PC-9 (cell line): ENCODE measurements at regions not wholly inside any gene's neighbourhood (a gene's known extent, or its start where the extent isn't known, plus 50 kb on each side); places are given as distances from the start of the nearest gene placed in this dataset.
A peak's percentile ranks its signal among the peaks of the same experiment; 100 is the strongest.
"Not testable (repeated sequence)": the region's sequence is repeated elsewhere in the genome, so short reads cannot be mapped to it uniquely, and the experiment has no call there.

Experiments
- BruUV-seq: library from RNA; stranded (reverse); fragments of 400-500 nt; replicated peaks from 2 replicates; lab custom pipeline; 2021; lab: Mats Ljungman, UMichigan
- CTCF ChIA-PET: fragments of 300-600 bp; sonication (Branson Sonifier 250); formaldehyde crosslinking; loops from one replicate; lab custom pipeline; 2022; ENCODE audit warnings: antibody characterized with exemption; lab: Charles Lee
- POLR2A ChIA-PET: fragments of 300-600 bp; sonication (Branson Sonifier 250); formaldehyde crosslinking; loops from one replicate; lab custom pipeline; 2022; ENCODE audit warnings: antibody characterized with exemption; ENCODE audit not compliant: unreplicated experiment; lab: Charles Lee
- DNase-seq, 2 experiments: peaks; one replicate each; pipeline versions ENCODE4 v3.0.0 to v3.0.0-alpha.2; 2015 to 2022; ENCODE audit warnings: mixed read lengths in 1 of 2
- H2AFZ ChIP-seq: fragments of 200-600 bp; sonication (generic); 2 replicates; pipeline ENCODE4 v1.8.1; 2017; ENCODE audit warnings: antibody characterized with exemption
- H3F3A ChIP-seq: fragments of 200-600 bp; sonication (generic); 2 replicates; pipeline ENCODE4 v1.8.1; 2017; ENCODE audit warnings: antibody characterized with exemption, mild to moderate bottlenecking, low read depth; ENCODE audit not compliant: insufficient read depth
- H3K27ac ChIP-seq: fragments of 200-600 bp; sonication (generic); 2 replicates; pipeline ENCODE4 v1.6.1; 2016; ENCODE audit warnings: mixed run types
- H3K27me3 ChIP-seq: fragments of 200-600 bp; sonication (generic); 2 replicates; pipeline ENCODE4 v1.6.1; 2016; ENCODE audit warnings: low read depth, mixed run types; ENCODE audit not compliant: insufficient read depth
- H3K36me3 ChIP-seq: fragments of 200-600 bp; sonication (generic); 2 replicates; pipeline ENCODE4 v1.6.1; 2016; ENCODE audit warnings: low read depth, mixed run types
- H3K4me1 ChIP-seq: fragments of 200-600 bp; sonication (generic); replicated peaks from 2 replicates; pipeline ENCODE4 v1.6.1; 2016; ENCODE audit warnings: mixed run types; ENCODE audit not compliant: insufficient read depth
- H3K4me2 ChIP-seq: fragments of 200-600 bp; sonication (generic); 2 replicates; pipeline ENCODE4 v1.6.1; 2017; ENCODE audit warnings: mixed run types
- H3K4me3 ChIP-seq: fragments of 200-600 bp; sonication (generic); 2 replicates; pipeline ENCODE4 v1.6.1; 2016; ENCODE audit warnings: mixed run types
- H3K79me2 ChIP-seq: fragments of 200-600 bp; sonication (generic); 2 replicates; pipeline ENCODE4 v1.6.1; 2017; ENCODE audit warnings: low read depth, mixed run types
- H3K9me2 ChIP-seq: fragments of 200-600 bp; sonication (generic); 2 replicates; pipeline ENCODE4 v1.8.1; 2017; ENCODE audit warnings: mild to moderate bottlenecking; ENCODE audit not compliant: insufficient read depth
- H3K9me3 ChIP-seq: fragments of 200-600 bp; sonication (generic); 2 replicates; pipeline ENCODE4 v1.8.1; 2016; ENCODE audit warnings: low read depth; ENCODE audit not compliant: insufficient read depth
- H4K20me1 ChIP-seq: fragments of 200-600 bp; sonication (generic); 2 replicates; pipeline ENCODE4 v1.8.1; 2017; ENCODE audit not compliant: insufficient read depth
- EZH2 ChIP-seq: fragments of 200-600 bp; sonication (generic); IDR thresholded peaks from 2 replicates; pipeline ENCODE4 v1.8.0; 2017; ENCODE audit warnings: antibody characterized with exemption, low read depth
- intact Hi-C: fragments of 100-400 bp; cut with micrococcal nuclease; formaldehyde crosslinking; loops from one replicate; pipeline ENCODE4 v1.10.0; 2022; ENCODE audit not compliant: unreplicated experiment
- TF ChIP-seq, protein P1 (sequence below): fragments of 200-600 bp; sonication (generic); conservative IDR thresholded peaks from 2 replicates; pipeline ENCODE4 v1.6.1; 2017; ENCODE audit warnings: mixed run types, antibody characterized with exemption, mild to moderate bottlenecking, moderate library complexity

DNA sequence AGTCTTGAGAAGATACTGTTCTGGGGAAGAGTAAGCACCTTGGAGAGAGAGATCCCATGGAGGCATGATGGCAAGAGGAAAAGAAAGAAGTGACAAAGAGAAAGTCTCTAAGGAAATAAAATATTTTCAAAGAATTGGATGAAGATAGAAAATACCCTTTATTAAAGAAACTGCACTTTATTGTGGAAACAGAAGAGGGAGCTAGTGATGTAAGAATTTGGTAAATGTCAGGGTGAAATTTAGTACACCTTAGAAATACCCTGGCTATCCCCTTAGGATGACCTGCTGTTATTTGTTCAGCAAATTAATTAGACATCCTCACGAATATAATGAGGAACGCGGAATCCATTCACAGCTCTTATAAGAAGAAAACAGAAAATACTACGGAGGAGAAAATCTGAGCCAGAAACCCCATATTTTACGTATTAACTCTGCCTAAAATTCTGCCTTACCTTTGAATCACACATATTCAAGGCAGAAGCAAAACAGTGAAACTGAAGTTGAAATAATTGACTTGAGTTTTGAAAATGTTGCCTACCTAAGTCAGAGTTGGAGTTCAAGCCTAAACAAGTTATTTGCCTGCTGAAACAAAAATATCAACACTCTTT is 90.7 kb downstream of the TFPI2 start:
- BruUV-seq: no TSS peak
- no peak overlapping the region for H2AFZ ChIP-seq

DNA sequence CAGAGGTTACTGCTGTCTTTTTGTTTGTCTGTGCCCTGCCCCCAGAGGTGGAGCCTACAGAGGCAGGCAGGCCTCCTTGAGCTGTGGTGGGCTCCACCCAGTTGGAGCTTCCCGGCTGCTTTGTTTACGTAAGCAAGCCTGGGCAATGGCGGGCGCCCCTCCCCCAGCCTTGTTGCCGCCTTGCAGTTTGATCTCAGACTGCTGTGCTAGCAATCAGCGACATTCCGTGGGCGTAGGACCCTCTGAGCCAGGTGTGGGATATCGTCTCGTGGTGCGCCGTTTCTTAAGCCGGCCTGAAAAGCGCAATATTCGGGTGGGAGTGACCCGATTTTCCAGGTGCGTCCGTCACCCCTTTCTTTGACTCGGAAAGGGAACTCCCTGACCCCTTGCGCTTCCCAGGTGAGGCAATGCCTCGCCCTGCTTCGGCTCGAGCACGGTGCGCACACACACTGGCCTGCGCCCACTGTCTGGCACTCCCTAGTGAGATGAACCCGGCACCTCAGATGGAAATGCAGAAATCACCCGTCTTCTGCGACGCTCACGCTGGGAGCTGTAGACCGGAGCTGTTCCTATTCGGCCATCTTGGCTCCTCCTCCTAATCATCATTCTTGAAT is 97.4 kb downstream of the TFPI2 start:
- H3K4me2 ChIP-seq, H3K27ac ChIP-seq, H3K27me3 ChIP-seq, H3K36me3 ChIP-seq, H3F3A ChIP-seq, H2AFZ ChIP-seq, POLR2A ChIA-PET, H3K79me2 ChIP-seq, H3K9me2 ChIP-seq, H4K20me1 ChIP-seq, H3K4me1 ChIP-seq, H3K9me3 ChIP-seq, DNase-seq, CTCF ChIA-PET, BruUV-seq, H3K4me3 ChIP-seq: not testable (repeated sequence)
- intact Hi-C loops: loop anchor here (10.0 kb wide), 1 partner anchor 1452 kb away; no protein-coding TSS in a partner anchor

More for the DNA sequence above, 90.7 kb downstream of the TFPI2 start:
- intact Hi-C loops: loop anchor here (1.0 to 10.0 kb wide), 6 partner anchors 287 to 1445 kb away; no protein-coding TSS in a partner anchor
- no peaks in the 10 kb centered on the region for H3K27me3 ChIP-seq
- CTCF ChIA-PET: interaction anchor here (0.7 kb wide), 2 partner anchors 205 to 482 kb away, joined by 3 read pairs; no protein-coding TSS in a partner anchor
- no peaks in the 10 kb centered on the region for H3K9me2 ChIP-seq
- TF ChIP-seq, protein P1, sequence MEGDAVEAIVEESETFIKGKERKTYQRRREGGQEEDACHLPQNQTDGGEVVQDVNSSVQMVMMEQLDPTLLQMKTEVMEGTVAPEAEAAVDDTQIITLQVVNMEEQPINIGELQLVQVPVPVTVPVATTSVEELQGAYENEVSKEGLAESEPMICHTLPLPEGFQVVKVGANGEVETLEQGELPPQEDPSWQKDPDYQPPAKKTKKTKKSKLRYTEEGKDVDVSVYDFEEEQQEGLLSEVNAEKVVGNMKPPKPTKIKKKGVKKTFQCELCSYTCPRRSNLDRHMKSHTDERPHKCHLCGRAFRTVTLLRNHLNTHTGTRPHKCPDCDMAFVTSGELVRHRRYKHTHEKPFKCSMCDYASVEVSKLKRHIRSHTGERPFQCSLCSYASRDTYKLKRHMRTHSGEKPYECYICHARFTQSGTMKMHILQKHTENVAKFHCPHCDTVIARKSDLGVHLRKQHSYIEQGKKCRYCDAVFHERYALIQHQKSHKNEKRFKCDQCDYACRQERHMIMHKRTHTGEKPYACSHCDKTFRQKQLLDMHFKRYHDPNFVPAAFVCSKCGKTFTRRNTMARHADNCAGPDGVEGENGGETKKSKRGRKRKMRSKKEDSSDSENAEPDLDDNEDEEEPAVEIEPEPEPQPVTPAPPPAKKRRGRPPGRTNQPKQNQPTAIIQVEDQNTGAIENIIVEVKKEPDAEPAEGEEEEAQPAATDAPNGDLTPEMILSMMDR: peak; percentile 76
- TF ChIP-seq EZH2: no peak
- no peaks in the 10 kb centered on the region for H3K36me3 ChIP-seq
- no peak for DNase-seq
- POLR2A ChIA-PET: no interaction called here
- no peak overlapping the region for H3K4me2 ChIP-seq
- H3K79me2 ChIP-seq: no peaks in the 10 kb centered on the region
- H4K20me1 ChIP-seq: no peaks in the 10 kb centered on the region
- no peaks in the 10 kb centered on the region for H3K9me3 ChIP-seq
- no peak overlapping the region for H3K4me3 ChIP-seq
- no peak overlapping the region for H3K27ac ChIP-seq
- no peaks in the 10 kb centered on the region for H3K4me1 ChIP-seq
- no peaks in the 10 kb centered on the region for H3F3A ChIP-seq

DNA sequence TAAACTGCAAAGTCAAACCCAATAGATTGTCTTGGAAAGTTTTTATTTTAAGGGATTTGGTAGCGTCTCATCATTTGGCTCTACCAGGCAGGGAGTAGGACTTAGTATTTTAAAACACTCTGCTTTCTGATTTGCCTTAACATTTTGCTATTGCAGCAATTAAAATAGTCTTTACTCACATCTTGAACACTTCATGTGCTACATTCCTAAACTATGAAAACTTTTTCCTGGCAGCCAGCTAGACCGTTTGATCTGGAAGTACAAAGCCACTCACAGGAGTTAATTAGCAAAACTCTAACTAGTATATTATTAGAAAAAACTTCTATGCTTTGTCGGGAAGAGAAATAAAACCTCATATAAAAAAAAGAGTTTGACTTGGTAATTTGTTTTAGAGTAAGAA is 111.4 kb downstream of the TFPI2 start:
- Histone ChIP-seq H3F3A (no peaks in the 10 kb centered on the region), H3K79me2 (no peaks in the 10 kb centered on the region), H3K36me3 (no peaks in the 10 kb centered on the region), H3K4me3 (no peak overlapping the region), H3K9me2 (no peaks in the 10 kb centered on the region), H3K4me1 (no peaks in the 10 kb centered on the region), H3K27me3 (no peaks in the 10 kb centered on the region), H3K4me2 (no peak overlapping the region), H4K20me1 (no peaks in the 10 kb centered on the region), H2AFZ (no peak overlapping the region), H3K9me3 (no peaks in the 10 kb centered on the region), H3K27ac (no peak overlapping the region)
- no peak for DNase-seq
- BruUV-seq: no TSS peak
- no peak for TF ChIP-seq EZH2
- TF ChIP-seq, protein P1: no peak
- POLR2A ChIA-PET: no interaction called here
- intact Hi-C loops: no loop called here
- CTCF ChIA-PET: no interaction called here
